Activated naive CD8-positive, alpha-beta T cell treated with anti-CD3 and anti-CD28 coated beads for 36 hours (primary cell): ENCODE measurements at regions not wholly inside any gene's neighbourhood (a gene's known extent, or its start where the extent isn't known, plus 50 kb on each side); places are given as distances from the start of the nearest gene placed in this dataset.

ENCODE experiments used
- DNase-seq: peaks from one replicate; pipeline ENCODE4 v3.0.0; 2021
- H3K27ac Mint-ChIP-seq: one replicate; pipeline ENCODE4 v1.8.0; 2022; ENCODE audit warnings: mild to moderate bottlenecking, moderate library complexity, mixed read lengths
- H3K27me3 Mint-ChIP-seq: one replicate; pipeline ENCODE4 v1.8.0; 2022; ENCODE audit warnings: mild to moderate bottlenecking, mixed read lengths
- H3K36me3 Mint-ChIP-seq: one replicate; pipeline ENCODE4 v1.8.0; 2021; ENCODE audit warnings: mild to moderate bottlenecking, mixed read lengths
- H3K4me1 Mint-ChIP-seq: one replicate; pipeline ENCODE4 v1.8.0; 2021; ENCODE audit warnings: mixed read lengths
- H3K4me3 Mint-ChIP-seq: one replicate; pipeline ENCODE4 v1.8.0; 2022; ENCODE audit warnings: mild to moderate bottlenecking, moderate library complexity, mixed read lengths
- H3K9me3 Mint-ChIP-seq: one replicate; pipeline ENCODE4 v1.8.0; 2022; ENCODE audit warnings: mixed read lengths

DNA sequence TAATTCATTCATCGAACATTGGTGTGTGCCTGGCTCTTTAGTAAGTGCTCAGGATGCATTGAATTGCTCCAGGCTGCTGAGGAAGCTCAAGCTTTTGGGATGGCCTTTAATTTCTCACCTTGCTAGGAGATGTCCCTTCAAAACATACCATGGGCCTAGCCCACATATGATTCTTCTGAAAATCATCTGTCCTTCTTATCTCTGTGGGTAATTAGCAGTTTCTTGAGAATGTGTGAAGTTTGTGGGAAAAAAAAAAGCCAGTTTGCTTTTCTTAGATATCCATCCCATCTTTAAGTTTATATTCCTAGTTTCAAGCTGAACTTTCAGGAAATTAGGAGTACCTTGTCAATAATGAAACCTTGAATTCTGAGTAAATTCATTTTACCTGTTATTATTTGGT, 532.3 kb upstream of the SUCLG2 start:
- Mint-ChIP-seq H3K4me1 (peaks cover 12% of the 10 kb centered on the region), H3K9me3 (peaks cover 9% of the 10 kb centered on the region), H3K36me3 (peaks cover 13% of the 10 kb centered on the region), H3K27me3 (no peaks in the 10 kb centered on the region), H3K27ac (no peak overlapping the region), H3K4me3 (no peak overlapping the region)
- DNase-seq, result no peak

DNA sequence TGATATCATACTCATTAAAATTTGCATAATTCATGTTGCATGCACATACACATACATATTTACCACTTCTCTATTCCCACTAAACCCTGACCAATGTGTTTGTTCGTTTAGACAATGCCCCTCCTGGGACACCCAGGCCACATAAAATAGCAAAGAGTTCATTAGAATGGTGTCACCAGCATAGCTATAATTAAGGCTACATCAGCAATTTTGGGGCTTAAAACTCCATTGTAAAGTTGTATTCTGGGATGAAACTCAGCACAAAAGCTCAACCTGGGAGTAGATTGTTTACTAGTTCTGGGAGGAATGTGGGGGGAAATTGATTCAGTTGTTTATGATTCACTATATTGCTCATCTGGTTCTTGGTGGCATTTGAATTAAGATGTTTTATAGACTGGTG, 522.2 kb upstream of the SUCLG2 start:
- Mint-ChIP-seq H3K27ac (no peak overlapping the region), H3K4me1 (no peaks in the 10 kb centered on the region), H3K27me3 (no peaks in the 10 kb centered on the region), H3K36me3 (peaks cover 24% of the 10 kb centered on the region), H3K4me3 (no peak overlapping the region), H3K9me3 (peaks cover 24% of the 10 kb centered on the region)
- no peak for DNase-seq

DNA sequence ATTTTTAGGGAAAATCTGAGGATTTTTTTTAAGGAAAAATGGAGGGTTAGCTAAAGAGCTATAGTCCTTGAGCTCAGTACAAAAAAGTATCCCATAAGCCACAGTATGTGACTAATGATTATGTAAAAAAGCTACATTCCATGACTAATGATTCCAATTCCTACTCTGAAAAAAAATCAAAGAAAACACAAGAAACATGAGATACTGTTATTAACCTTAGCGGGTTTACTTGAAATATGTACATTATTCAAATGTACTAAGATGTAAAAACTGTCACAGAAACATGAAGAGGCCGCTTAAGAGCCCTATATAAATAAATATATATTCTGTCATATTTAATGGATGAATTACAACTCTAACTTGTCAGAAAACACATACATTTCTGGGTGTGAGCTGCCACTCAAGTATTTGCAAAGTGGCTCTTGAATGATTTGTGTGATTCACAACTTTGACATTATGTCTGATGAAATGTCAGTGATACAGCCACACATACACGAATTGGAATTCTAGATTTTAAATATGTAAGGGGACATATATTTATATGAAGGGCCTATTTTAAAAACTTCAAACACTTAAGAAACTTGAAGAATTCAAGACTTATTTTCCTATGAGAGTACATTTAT, 518.7 kb upstream of the SUCLG2 start:
- Mint-ChIP-seq H3K36me3 (peaks cover 40% of the 10 kb centered on the region), H3K27me3 (no peaks in the 10 kb centered on the region), H3K4me3 (no peak overlapping the region), H3K27ac (no peak overlapping the region), H3K4me1 (no peaks in the 10 kb centered on the region), H3K9me3 (peaks cover 40% of the 10 kb centered on the region)
- DNase-seq, result no peak

DNA sequence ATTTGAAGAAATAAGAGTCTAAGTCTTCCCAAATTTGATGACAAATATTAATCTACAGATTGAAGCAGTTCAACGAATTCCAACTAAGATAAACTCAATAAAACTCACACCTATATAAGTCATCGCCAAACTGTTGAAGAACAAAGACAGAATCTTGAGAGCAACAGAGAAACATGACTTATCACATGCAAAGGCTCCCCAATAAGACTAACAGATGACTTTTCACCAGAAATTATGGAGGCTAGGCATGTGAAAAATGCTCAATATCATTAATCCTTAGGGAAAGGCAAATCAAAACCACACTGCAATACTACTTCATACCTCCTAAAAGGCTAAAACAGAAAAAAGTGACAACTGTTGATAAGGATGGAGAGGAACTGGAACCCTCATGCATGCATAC, 517.6 kb upstream of the SUCLG2 start:
- Mint-ChIP-seq H3K27ac (no peak overlapping the region), H3K9me3 (peaks cover 40% of the 10 kb centered on the region), H3K27me3 (no peaks in the 10 kb centered on the region), H3K4me3 (no peak overlapping the region), H3K4me1 (no peaks in the 10 kb centered on the region), H3K36me3 (peaks cover 40% of the 10 kb centered on the region)
- no peak for DNase-seq

DNA sequence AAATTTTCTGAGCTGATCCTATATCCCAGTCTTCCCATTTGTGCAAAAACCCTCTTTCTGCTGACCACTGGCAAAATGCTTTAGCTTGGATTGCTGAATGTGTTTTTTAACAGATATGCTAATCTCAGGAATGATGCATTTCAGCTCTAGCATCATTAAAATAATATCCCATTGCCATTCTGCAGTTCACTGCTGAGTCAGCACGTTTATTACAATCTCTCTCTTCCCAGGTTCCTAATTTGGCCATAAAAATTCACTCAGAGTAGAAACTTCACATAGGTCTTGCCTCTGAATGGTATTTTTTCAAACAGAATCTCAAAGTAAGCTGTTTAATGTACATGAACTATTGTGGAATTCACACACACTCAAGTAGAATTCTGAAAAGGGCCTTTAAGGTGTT, 509.6 kb upstream of the SUCLG2 start:
- H3K27me3 Mint-ChIP-seq, result no peaks in the 10 kb centered on the region
- no peak overlapping the region for H3K27ac Mint-ChIP-seq
- no peaks in the 10 kb centered on the region for H3K9me3 Mint-ChIP-seq
- peaks cover 4% of the 10 kb centered on the region for H3K36me3 Mint-ChIP-seq
- no peak for DNase-seq
- no peaks in the 10 kb centered on the region for H3K4me1 Mint-ChIP-seq
- H3K4me3 Mint-ChIP-seq, result no peak overlapping the region

DNA sequence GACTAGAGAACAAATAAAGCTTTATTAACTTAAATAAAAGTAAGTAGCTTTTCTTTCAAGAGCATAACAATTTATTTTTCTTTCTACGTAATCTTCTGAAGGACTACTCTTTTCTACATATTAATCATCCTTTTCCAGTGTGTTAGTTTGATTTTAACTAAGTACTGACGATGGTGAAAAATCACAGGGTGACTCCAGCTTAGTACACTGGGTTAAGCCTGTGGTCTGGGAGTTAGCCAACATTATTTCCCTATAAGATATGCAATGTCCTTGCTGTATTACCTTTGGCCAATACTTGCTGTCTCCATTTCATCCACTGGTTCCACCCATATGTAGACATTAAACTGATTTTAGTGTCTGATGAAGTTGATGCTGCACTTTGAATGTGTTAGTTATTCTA, 508.6 kb upstream of the SUCLG2 start:
- no peak for DNase-seq
- H3K4me3 Mint-ChIP-seq, result no peak overlapping the region
- H3K4me1 Mint-ChIP-seq, result no peaks in the 10 kb centered on the region
- peaks cover 4% of the 10 kb centered on the region for H3K36me3 Mint-ChIP-seq
- H3K27ac Mint-ChIP-seq, result no peak overlapping the region
- no peaks in the 10 kb centered on the region for H3K27me3 Mint-ChIP-seq
- H3K9me3 Mint-ChIP-seq, result peaks cover 2% of the 10 kb centered on the region

DNA sequence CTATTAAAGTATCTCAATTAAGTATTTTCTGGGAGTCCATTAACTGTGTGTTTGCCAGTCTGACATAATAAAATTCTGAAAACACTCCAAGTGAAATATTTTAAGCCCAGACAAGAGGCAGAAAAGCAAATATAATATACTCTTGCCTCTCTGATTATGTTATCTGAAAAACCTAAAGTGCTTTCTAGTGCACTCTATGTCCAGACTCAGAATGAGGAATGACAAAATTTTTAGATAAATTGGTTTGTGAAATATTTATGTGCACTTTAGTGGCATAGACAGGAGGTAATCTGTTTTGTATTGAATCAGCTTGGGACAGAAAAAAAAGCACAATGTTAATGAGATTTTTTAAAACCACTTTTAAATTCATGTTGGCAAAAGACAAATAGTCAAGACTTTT, 508.2 kb upstream of the SUCLG2 start:
- Mint-ChIP-seq H3K27ac (no peak overlapping the region), H3K4me1 (no peaks in the 10 kb centered on the region), H3K4me3 (no peak overlapping the region), H3K9me3 (peaks cover 2% of the 10 kb centered on the region), H3K36me3 (peaks cover 4% of the 10 kb centered on the region), H3K27me3 (no peaks in the 10 kb centered on the region)
- DNase-seq, result no peak

DNA sequence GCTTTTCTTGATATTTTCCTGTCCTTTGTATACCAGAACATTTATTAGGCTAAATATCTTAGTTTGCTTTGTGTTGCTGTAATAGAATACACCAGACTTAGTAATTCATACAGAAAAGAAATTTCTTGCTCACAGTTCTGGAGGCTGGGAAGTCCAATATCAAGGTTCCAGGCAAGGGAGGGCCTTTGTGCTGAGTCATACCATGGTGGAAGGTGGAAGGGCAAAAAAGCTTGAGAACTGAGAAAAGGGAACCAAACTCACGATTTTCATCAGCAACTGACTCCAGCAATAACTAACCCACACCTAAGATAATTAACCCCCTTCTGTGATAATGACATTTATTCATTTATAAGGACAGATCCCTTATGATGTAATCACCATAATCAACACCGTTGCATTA, 496.9 kb upstream of the SUCLG2 start:
- H3K27me3 Mint-ChIP-seq, result no peaks in the 10 kb centered on the region
- peaks cover 4% of the 10 kb centered on the region for H3K36me3 Mint-ChIP-seq
- H3K4me3 Mint-ChIP-seq, result no peak overlapping the region
- H3K27ac Mint-ChIP-seq, result no peak overlapping the region
- DNase-seq, result no peak
- H3K9me3 Mint-ChIP-seq, result no peaks in the 10 kb centered on the region
- no peaks in the 10 kb centered on the region for H3K4me1 Mint-ChIP-seq

DNA sequence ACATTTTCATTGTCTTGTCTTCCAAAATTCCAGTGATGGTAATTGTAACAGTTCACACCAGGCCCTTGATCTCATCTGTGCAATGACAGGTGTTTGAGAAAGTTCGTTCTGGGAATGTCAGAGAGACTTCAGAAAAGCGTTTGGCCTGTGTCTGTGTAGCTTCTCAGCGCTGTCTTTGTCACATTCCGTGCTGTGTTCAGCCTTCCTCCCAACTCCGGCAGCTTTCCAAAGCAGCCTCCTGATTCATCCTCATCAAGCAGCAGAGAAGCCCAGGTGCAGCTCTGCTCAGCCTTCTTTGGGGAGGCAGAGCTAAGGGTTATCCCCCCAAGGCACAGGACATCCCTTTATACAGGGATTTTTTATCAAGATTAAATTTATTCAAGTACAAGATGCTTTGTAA, 494.0 kb upstream of the SUCLG2 start:
- no peaks in the 10 kb centered on the region for H3K27me3 Mint-ChIP-seq
- no peak for DNase-seq
- H3K9me3 Mint-ChIP-seq, result no peaks in the 10 kb centered on the region
- H3K4me1 Mint-ChIP-seq, result no peaks in the 10 kb centered on the region
- H3K36me3 Mint-ChIP-seq, result peaks cover 2% of the 10 kb centered on the region
- no peak overlapping the region for H3K4me3 Mint-ChIP-seq
- no peak overlapping the region for H3K27ac Mint-ChIP-seq

DNA sequence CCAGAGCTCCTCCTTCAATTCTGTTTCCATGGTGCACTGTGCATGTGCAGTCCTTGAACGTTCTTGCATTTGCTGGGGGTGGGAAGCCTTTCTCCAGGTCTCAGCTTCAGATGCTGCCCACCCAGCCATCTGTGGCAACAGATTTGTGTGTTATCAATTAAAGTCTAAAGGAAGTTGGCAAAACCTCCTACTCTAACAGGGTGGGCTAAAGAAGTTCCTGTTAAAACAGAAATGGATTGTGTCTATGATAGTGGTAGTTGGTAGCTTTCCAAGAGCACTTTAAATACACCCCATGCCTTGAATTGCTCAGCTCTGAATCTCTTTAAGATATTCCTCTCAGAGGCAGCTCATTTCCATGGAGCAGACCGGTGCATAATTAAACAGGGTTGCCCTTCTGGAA, 488.0 kb upstream of the SUCLG2 start:
- Mint-ChIP-seq H3K9me3 (no peaks in the 10 kb centered on the region), H3K36me3 (no peaks in the 10 kb centered on the region), H3K27ac (no peak overlapping the region), H3K4me3 (no peak overlapping the region), H3K27me3 (no peaks in the 10 kb centered on the region), H3K4me1 (peaks cover 3% of the 10 kb centered on the region)
- no peak for DNase-seq

DNA sequence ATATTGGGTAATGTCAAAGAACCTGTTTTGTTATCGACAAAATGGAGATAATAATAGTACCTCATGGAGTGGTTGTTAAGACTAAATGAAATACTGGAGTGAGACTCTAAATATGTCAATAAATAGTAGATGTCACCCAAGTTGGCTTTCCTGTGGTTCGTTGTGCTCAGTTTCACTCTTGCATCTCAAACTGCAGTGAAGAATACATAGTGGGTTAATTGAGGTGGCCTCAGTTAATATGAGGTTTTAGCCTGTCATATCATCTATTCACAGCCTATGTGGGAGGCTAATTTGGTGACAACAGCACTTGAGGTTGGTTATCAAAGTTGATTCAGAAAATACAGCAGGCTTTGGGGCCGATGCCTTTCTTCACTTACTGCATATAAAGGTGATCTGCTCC, 485.5 kb upstream of the SUCLG2 start:
- H3K36me3 Mint-ChIP-seq, result no peaks in the 10 kb centered on the region
- H3K9me3 Mint-ChIP-seq, result no peaks in the 10 kb centered on the region
- H3K4me3 Mint-ChIP-seq, result no peak overlapping the region
- H3K4me1 Mint-ChIP-seq, result peaks cover 3% of the 10 kb centered on the region
- DNase-seq, result no peak
- no peaks in the 10 kb centered on the region for H3K27me3 Mint-ChIP-seq
- H3K27ac Mint-ChIP-seq, result no peak overlapping the region

DNA sequence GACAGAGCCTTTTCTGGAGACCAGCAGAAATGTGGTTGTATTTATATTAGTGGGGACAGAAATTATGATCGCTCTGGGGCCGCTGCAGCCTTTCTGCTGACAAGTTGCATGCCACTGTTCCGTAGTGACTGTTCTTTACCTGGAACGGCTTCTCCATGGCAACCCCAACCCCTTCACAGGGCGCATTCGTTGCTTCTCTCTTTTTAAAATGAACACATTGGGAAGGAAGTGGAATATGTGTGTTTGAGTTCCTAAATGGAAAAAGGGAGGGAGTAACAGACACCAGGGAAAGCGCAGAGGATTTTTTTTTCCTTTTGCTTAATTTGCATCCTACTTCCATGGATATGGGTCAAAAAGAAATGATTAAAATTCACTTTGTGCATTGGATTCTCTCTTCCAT, 482.0 kb upstream of the SUCLG2 start:
- no peak for DNase-seq
- Mint-ChIP-seq H3K4me1 (peaks cover 3% of the 10 kb centered on the region), H3K9me3 (peaks cover 7% of the 10 kb centered on the region), H3K36me3 (no peaks in the 10 kb centered on the region), H3K4me3 (no peak overlapping the region), H3K27ac (no peak overlapping the region), H3K27me3 (no peaks in the 10 kb centered on the region)

DNA sequence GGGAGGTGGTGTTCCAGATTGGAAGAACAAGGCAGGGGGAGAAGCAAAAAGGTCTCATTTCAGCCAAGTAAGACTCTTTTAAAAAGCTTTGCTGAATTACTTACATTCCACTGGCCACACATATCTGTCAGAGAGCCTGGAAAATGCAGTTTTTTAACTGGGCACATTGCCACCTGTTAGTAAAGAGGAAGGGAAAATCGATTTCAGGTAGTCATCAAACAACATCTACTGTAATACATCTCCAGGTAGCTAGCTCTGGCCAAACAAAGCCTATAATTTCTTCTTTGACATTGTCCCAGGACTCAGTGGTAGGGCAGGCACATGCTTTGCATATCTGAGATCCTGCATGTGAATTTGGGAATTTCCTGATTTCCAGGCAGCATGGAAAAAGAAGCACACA, 480.7 kb upstream of the SUCLG2 start:
- no peak overlapping the region for H3K27ac Mint-ChIP-seq
- H3K36me3 Mint-ChIP-seq, result no peaks in the 10 kb centered on the region
- peaks cover 3% of the 10 kb centered on the region for H3K4me1 Mint-ChIP-seq
- no peak overlapping the region for H3K4me3 Mint-ChIP-seq
- no peaks in the 10 kb centered on the region for H3K27me3 Mint-ChIP-seq
- peaks cover 7% of the 10 kb centered on the region for H3K9me3 Mint-ChIP-seq
- DNase-seq, result no peak

DNA sequence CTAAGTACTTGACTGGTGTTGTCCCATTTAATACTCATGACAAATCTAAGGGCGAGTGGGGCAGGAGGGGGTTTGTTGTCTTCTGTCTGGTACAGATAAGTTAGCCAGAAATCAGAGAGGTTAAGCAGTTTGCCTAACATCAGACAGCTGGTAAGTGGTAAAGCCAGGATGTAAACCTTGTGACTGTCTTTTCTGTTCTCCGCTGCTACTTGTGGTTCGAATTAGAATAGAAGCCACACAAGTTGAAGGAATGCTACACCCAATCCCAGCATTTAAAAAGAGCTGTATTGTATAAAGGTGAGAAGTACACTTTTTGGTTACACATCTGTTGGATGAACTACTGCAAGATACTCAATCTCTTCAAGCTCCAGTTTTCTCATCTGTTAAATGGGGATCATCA, 474.7 kb upstream of the SUCLG2 start:
- no peak overlapping the region for H3K4me3 Mint-ChIP-seq
- H3K4me1 Mint-ChIP-seq, result peaks cover 8% of the 10 kb centered on the region
- H3K36me3 Mint-ChIP-seq, result no peaks in the 10 kb centered on the region
- no peak for DNase-seq
- H3K9me3 Mint-ChIP-seq, result peaks cover 7% of the 10 kb centered on the region
- no peak overlapping the region for H3K27ac Mint-ChIP-seq
- no peaks in the 10 kb centered on the region for H3K27me3 Mint-ChIP-seq

DNA sequence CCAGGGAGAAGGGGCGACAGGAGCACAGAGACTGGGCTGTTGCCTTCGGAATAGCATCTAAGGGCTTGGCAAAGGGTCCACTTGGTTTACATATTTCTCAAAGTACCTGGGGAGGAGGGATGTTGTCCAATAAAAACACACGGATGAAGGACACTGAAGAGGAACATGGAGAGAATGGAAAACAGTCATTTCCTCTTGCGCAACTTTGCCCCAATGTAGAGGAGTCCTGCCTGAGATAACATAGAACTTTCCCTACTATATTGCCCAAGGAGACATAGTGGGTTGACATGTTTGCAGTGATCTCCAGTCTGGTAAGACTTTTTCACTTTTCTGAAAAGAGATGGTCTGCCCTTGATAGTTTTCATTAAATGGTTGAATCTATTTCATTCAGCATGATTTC, 468.8 kb upstream of the SUCLG2 start:
- H3K36me3 Mint-ChIP-seq, result peaks cover 9% of the 10 kb centered on the region
- no peak for DNase-seq
- H3K9me3 Mint-ChIP-seq, result peaks cover 3% of the 10 kb centered on the region
- H3K4me3 Mint-ChIP-seq, result no peak overlapping the region
- no peaks in the 10 kb centered on the region for H3K27me3 Mint-ChIP-seq
- peaks cover 10% of the 10 kb centered on the region for H3K4me1 Mint-ChIP-seq
- no peak overlapping the region for H3K27ac Mint-ChIP-seq

DNA sequence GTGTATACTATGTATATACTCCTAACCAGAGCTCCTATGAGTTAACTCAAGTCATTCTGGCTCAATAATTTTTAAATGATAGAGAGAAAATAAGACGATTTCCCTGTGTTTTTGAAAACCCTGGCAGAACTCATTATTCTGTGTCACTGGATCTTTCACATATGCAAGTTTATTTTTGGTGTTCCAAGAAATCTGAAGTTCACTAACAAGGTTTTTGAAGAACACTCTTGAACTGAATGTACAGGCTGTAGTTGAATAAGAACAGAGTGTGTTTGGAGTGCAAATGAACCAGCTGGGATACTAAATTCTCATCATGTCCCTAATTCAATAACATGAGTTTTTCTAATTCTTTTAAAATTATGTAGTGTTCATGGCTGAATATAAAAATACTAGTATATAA, 466.9 kb upstream of the SUCLG2 start:
- no peak for DNase-seq
- H3K4me3 Mint-ChIP-seq, result no peak overlapping the region
- peaks cover 3% of the 10 kb centered on the region for H3K9me3 Mint-ChIP-seq
- H3K4me1 Mint-ChIP-seq, result peaks cover 8% of the 10 kb centered on the region
- no peak overlapping the region for H3K27ac Mint-ChIP-seq
- no peaks in the 10 kb centered on the region for H3K27me3 Mint-ChIP-seq
- H3K36me3 Mint-ChIP-seq, result peaks cover 12% of the 10 kb centered on the region

DNA sequence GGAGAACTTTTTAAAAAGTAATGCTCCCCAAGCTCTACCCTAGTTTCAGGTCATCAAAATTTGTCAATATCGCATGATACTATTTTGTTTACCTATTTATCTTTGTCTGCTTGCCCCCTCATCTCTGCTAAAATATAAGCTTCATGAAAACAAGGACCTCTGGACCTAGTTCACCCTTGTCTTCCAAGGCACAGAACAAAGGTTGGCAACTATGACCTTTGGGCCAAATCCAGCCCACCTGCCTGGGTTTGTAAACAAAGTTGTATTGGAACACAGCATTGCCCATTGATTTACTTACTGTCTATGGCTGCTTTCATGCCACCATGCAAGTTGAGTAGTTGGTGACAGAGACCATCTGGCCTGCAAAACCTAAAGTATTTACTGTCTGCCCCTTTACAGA, 462.2 kb upstream of the SUCLG2 start:
- Mint-ChIP-seq H3K4me1 (no peaks in the 10 kb centered on the region), H3K27ac (no peak overlapping the region), H3K27me3 (no peaks in the 10 kb centered on the region)

More for the DNA sequence above, 462.2 kb upstream of the SUCLG2 start:
- H3K9me3 Mint-ChIP-seq, result peaks cover 5% of the 10 kb centered on the region
- H3K4me3 Mint-ChIP-seq, result no peak overlapping the region
- H3K36me3 Mint-ChIP-seq, result peaks cover 17% of the 10 kb centered on the region
- no peak for DNase-seq
